ENCODE measurements at regions not wholly inside any gene's neighbourhood (a gene's known extent, or its start where the extent isn't known, plus 50 kb on each side); places are given as distances from the start of the nearest gene placed in this dataset.

DNA sequence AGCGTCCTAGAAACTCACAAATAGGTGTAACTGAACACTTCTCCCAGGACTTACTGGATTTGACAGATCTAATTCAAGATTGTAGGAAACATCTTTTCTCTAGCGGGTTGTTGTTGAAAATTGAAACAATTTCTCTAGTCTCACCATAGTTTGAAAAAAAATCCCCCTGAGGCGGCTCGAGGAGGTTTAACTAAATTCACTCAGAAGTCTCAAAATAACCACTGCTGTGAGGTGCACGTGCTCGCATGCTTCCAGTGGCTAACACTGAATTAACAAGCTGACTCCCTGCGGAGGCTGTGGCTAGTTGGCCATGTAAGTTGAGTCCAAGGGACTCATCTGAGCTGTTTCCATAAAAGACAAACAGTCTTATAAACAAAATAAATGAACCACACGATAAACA, 503.9 kb downstream of the OCA2 start:
- TF ChIP-seq TARDBP (IDR thresholded peaks at IDR 0.05) (no peak), FOXK2 (IDR thresholded peaks at IDR 0.05) (no peak), ARNT (IDR thresholded peaks at IDR 0.05) (no peak), BHLHE40 (IDR thresholded peaks at IDR 0.05; ENCODE audit: borderline replicate concordance) (no peak), FOXM1 (IDR thresholded peaks at IDR 0.05; ENCODE audit: borderline replicate concordance) (no peak), NFRKB (IDR thresholded peaks at IDR 0.05) (no peak), SP1 (IDR thresholded peaks at IDR 0.05) (no peak), SUZ12 (IDR thresholded peaks at IDR 0.05) (no peak), HDGF (IDR thresholded peaks at IDR 0.05; ENCODE audit: borderline replicate concordance) (no peak), LEF1 (IDR thresholded peaks at IDR 0.05; ENCODE audit: borderline replicate concordance) (no peak), ELF4 (IDR thresholded peaks at IDR 0.05) (no peak)
- TF ChIP-seq, protein P1, sequence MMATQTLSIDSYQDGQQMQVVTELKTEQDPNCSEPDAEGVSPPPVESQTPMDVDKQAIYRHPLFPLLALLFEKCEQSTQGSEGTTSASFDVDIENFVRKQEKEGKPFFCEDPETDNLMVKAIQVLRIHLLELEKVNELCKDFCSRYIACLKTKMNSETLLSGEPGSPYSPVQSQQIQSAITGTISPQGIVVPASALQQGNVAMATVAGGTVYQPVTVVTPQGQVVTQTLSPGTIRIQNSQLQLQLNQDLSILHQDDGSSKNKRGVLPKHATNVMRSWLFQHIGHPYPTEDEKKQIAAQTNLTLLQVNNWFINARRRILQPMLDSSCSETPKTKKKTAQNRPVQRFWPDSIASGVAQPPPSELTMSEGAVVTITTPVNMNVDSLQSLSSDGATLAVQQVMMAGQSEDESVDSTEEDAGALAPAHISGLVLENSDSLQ (IDR thresholded peaks at IDR 0.05), result no peak

Measured in HEK293T (cell line).